Esophagus mucosa (tissue), 1 donor: ENCODE measurements at regions not wholly inside any gene's neighbourhood (a gene's known extent, or its start where the extent isn't known, plus 50 kb on each side); places are given as distances from the start of the nearest gene placed in this dataset.
A peak's percentile ranks its signal among the peaks of the same experiment; 100 is the strongest.
"Not testable (repeated sequence)": the region's sequence is repeated elsewhere in the genome, so short reads cannot be mapped to it uniquely, and the experiment has no call there.

ENCODE experiments used
- ATAC-seq: fragments of 200-7000 bp; cut with Tn5 transposase; one replicate; pipeline ENCODE4 v1.9.1; 2020
- donor health status: DM: yes; HTN: yes; CAD: no.

GRCh38 chrX:35221391-35221790, 278.8 kb downstream of the FAM47B start:
- not testable (repeated sequence) for ATAC-seq

GRCh38 chrX:35244088-35244741, 301.6 kb downstream of the FAM47B start:
- ATAC-seq, result no peak

GRCh38 chrX:35244796-35245508, 302.4 kb downstream of the FAM47B start:
- no peak for ATAC-seq

GRCh38 chrX:35251226-35251625, 308.6 kb downstream of the FAM47B start:
- ATAC-seq, result no peak

- no peak for ATAC-seq
Measured at GRCh38 chrX:35276115-35276514, 333.5 kb downstream of the FAM47B start.

GRCh38 chrX:35285289-35285962, 342.8 kb downstream of the FAM47B start:
- no peak for ATAC-seq

- no peak for ATAC-seq
Measured at GRCh38 chrX:35288657-35289056, 346.1 kb downstream of the FAM47B start.

- ATAC-seq, result no peak
Measured at GRCh38 chrX:35289952-35290351, 347.4 kb downstream of the FAM47B start.

- no peak for ATAC-seq
Measured at GRCh38 chrX:35291013-35291412, 348.4 kb downstream of the FAM47B start.

- no peak for ATAC-seq
Measured at GRCh38 chrX:35292522-35292921, 349.9 kb downstream of the FAM47B start.

GRCh38 chrX:35305037-35305436, 362.4 kb downstream of the FAM47B start:
- not testable (repeated sequence) for ATAC-seq

GRCh38 chrX:35339796-35340195, 397.2 kb downstream of the FAM47B start:
- ATAC-seq, result no peak

- no peak for ATAC-seq
Measured at GRCh38 chrX:35340465-35340864, 397.9 kb downstream of the FAM47B start.

GRCh38 chrX:35351212-35351611, 408.6 kb downstream of the FAM47B start:
- ATAC-seq, result no peak

GRCh38 chrX:35351795-35352483, 409.3 kb downstream of the FAM47B start:
- ATAC-seq, result no peak

GRCh38 chrX:35357656-35358055, 415.1 kb downstream of the FAM47B start:
- no peak for ATAC-seq

GRCh38 chrX:35362866-35363265, 420.3 kb downstream of the FAM47B start:
- no peak for ATAC-seq

- no peak for ATAC-seq
Measured at GRCh38 chrX:35374116-35374515, 424.0 kb upstream of the MAGEB16 start.

GRCh38 chrX:35380808-35381700, 417.1 kb upstream of the MAGEB16 start:
- peak; percentile 57 for ATAC-seq

- ATAC-seq, result not testable (repeated sequence)
Measured at GRCh38 chrX:35381709-35382108, 416.4 kb upstream of the MAGEB16 start.

- ATAC-seq, result no peak
Measured at GRCh38 chrX:35382966-35383365, 415.2 kb upstream of the MAGEB16 start.

- no peak for ATAC-seq
Measured at GRCh38 chrX:35392232-35392631, 405.9 kb upstream of the MAGEB16 start.
